ENCODE measurements at regions not wholly inside any gene's neighbourhood (a gene's known extent, or its start where the extent isn't known, plus 50 kb on each side); places are given as distances from the start of the nearest gene placed in this dataset.
"Not testable (repeated sequence)": the region's sequence is repeated elsewhere in the genome, so short reads cannot be mapped to it uniquely, and the experiment has no call there.

DNA sequence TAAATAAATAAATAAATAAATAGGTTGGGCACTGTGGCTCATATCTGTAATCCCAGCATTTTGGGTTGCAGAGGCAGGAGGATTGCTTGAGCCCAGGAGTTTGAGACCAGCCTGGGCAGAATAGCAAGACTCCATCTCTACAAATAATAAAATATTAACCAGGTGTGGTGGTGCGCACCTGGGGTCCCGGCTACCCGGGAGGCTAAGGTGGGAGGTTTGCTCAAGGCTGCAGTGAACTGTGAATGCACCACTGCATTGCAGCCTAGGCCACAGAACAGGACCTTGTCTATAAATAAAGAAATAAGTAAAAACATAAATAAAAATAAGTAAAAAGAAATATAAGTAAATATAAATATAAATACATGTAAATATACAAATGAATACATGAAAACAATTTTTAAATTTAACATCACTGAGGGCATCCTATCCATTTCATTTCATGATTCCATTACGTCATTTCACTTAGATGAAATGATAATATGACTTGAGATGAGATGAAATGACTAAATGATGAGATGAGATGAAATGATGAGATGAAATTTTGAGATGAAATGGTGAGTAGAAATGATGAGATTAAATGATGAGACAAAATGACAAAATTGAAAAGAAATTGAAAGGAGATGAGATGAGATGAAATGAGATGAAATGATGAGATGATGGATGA lies 233.4 kb downstream of the GOLGA6L6 start:
- not testable (repeated sequence) for DNase-seq (ENCODE audit: low read depth in 2 of 2)

DNA sequence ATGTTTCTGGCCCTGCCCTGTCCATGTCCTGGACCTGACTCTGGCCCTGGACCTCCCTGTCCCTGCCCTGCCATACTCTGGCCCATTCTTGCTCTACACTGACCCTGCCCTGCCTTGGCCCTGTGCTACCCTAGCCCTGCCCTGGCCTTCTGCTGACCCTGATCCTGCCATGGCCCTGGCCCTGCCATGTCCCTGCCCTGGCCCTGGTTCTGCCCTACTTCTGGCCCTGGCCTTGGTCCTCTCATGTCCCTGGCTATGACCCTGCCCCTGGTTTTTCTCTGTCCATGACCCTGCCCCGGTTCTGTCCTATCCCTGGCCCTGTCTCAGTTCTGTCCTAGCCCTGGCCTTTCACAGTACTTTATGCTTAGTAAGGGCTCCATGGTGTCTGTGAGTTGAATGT lies 234.5 kb downstream of the GOLGA6L6 start:
- not testable (repeated sequence) for DNase-seq (ENCODE audit: low read depth in 2 of 2)

DNA sequence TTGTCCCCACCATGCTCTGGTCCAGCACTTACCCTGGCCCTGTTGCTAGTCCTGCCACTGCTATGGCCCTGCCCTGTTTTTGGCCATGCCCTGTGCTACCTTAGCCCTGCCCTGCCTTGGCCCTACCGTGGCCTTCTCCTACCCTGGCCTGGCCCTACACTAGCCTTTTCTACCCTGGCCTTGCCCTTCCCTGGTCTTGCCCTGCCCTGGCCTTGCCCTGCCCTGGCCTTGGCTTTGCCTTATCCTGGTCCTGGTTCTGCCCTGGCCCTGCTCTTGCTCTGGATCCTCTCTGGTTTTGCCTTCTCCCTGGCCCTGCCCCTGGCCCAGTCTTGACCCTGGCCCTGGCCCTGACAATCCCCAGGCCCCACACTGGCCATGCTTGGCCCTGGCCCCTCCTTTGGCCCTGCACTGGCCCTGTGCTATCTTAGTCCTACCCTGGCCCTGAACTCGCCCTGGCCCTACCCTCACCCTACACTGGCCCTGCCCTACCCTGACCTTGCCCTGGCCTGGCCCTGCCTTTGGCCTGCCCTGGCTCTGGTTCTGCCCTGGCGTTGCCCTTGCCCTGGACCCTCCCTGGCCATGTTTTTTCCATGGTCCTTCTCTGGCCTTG lies 235.0 kb downstream of the GOLGA6L6 start:
- DNase-seq (ENCODE audit: low read depth in 2 of 2): not testable (repeated sequence)

DNA sequence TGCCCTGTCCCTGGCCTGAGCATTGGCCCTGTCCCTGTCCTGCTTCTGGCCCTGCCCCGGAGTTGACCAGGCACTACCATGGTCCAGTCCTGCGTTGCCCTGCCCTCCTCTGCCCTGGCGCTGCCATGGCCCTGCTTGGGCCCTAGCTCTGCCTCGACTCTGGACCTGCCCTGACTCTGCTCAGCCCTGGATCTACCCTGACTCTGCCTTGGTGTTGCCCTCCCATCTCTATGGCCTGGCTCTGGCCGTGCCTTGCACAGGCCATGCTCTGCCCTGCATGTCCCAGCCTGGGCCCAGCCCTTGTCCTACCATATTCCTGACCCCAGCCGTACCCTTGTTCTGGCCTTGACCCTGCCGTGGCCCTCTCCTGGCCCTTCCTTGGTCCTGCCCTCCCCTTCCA lies 235.7 kb downstream of the GOLGA6L6 start:
- DNase-seq (ENCODE audit: low read depth in 2 of 2): not testable (repeated sequence)

DNA sequence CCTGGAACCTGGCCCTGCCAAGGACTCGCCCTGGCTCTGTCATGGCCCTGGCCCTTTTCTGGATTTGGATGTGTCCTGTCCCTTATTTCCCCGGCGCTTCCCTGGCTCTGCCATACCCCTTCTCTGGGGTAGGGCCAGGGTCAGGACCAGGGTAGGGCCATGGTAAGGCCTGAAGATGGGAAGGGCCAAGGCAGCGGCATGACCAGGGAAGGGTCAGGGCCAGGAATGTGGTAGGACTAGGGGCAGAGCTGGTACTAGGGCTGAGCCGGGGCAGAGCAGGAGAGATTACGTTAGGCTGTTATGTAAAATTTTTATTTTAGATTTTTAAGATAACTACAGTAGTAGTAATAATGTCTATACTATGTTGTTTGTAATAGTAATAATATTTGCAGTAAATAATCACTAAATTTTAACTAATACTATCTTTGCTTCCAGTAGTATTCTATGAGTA lies 236.6 kb downstream of the GOLGA6L6 start:
- DNase-seq (ENCODE audit: low read depth in 2 of 2): not testable (repeated sequence)

DNA sequence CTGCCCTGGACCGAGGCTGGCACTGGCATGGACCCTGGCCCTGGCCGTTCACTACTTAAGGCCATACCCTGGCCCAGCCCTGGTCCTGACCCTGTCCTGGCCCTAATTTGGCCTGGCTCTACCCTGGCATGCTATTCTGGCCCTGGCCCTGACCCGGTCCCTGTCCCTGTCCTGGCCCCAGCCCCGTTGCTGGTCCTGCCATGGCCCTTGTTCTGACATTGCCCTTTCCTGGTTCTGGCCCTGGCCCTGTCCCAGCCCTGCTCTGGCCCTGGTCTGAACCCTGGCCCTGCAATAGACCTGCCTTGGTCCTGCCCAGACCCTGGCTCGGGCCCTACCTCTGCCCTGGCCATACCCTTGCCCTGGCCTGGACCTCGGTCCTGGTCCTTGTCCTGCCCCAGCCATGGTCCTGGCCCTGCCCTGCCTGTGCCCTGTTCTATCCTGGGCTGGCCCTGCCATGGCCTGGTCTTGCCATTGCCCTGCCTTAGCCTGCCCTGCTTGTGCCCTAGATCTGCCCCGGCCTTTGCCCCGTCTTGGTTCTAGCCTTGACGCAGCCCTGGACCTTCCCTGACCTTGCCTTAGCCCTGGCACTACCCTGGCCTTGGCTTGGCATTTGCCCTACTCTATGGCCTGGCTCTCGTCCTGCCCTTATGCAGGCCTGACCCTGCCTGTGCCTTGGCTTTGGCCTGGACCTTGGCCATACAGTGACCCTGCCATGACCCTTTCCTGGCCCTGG lies 237.2 kb downstream of the GOLGA6L6 start:
- DNase-seq (ENCODE audit: low read depth in 2 of 2): not testable (repeated sequence)

DNA sequence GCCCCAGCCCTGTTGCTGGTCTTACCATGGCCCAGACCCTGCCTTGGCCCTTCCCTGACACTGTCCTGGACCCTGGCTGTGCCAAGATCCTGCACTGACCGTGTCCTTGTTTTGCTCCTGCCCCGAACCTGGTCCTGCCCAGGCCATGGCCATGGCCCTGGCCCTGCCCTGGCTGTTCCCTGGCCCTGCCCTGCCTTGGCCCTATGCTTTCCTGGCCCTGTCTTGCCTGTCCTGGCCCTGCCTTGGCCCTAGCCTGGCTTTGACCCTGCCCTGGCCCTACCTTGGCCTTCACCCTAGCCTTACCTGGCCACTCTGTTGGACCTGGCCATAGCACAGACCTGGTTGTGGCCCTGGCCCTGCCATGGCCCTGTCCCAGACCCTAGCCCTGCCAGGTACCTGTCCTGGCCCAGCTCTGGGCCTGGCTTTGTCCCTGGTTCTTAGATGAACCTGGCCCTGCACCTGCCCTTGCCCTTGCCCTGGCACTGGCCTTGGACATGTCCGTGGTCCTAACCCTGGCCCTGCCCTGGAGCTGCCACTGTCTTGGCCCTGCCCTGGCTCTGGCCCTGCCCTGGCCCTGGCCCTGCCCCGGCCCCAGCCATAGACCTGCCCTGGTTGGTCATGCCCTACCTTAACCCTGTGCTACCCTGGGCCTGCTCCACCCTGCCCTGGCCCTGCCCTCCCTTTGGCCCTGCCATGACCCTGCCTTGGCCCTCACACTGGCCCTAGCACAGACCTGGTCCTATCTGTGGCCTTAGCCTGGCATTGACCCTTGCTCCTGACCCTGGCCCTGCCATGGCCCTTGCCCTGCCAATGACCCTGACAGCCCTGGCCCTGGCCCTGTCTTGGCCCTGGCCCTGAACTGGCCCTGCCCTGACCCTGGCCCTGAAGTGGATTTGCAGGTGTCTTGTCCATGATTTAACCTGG lies 238.1 kb downstream of the GOLGA6L6 start:
- DNase-seq (ENCODE audit: low read depth in 2 of 2): not testable (repeated sequence)

DNA sequence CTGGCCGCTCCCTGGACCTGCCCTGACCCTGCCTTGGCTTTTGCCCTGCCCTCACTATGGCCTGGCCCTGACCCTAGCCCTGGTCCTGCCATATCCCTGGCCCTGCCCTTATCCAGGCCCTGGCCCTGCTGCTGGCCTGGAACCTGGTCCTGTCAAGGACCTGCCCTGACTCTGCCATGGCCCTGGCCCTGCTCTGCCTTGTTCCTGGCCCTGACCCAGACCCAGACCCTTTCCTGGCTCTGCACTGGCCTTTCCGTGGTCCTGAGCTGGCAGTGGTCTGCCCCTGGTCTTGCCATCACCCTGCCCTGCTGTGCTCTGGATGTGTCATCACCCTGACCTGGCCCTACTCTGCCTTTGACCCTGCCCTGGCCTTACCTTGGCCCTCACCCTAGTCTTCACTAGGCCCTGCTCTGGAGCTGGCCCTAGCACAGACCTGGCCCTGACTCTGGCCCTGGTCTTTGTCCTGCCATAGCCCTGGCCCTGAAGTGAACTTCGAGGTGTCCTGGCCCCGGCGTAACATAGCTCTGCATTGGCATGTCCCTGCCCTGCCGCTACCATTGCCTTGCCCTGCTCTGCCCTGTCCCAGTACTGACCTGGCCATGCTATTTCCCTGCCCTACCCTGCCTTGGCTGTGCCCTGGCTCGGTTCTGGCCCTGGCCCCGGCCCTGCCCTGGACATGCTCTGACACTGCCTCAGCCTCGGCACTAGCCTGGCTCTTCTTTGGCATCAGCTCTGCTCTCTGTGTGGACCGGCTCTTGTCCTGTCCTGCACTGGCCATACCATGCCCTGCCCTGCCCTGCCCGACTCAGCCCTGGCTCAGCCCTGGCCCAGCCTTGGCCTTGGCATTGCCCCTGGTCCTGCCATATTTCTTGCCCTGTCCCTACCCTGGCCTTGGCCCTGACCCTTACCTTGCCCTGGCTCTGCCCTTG lies 239.2 kb downstream of the GOLGA6L6 start:
- DNase-seq (ENCODE audit: low read depth in 2 of 2): not testable (repeated sequence)

DNA sequence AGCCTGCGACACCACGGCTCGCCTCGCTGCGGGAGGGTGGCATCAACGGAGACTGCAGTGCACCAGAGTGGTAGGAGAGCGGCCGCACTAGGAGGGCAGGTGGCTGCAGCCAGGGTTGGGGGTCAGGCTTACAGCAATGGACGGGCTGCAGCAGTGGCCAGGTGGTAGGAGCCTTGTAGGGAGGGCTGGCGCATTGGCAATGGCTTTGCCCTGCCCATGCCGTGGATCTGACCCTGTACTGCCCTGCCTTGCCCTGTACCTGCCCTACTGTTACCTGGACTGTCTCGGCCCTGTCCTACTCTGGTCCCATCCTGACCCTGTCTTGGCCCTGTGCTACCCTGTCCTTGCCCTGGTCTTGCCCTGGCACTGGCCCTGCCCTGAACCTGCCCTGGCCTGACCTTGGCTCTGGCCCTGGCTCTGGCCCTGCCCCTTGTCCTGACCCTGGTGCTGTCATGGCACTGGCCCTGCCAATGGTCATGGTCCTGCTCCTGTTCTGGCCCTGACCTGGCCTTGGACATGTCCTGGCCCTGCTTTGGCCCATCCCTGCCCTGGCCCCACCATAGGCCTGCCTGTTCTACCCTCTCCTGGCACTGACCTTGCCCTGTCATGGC lies 240.0 kb downstream of the GOLGA6L6 start:
- not testable (repeated sequence) for DNase-seq (ENCODE audit: low read depth in 2 of 2)

DNA sequence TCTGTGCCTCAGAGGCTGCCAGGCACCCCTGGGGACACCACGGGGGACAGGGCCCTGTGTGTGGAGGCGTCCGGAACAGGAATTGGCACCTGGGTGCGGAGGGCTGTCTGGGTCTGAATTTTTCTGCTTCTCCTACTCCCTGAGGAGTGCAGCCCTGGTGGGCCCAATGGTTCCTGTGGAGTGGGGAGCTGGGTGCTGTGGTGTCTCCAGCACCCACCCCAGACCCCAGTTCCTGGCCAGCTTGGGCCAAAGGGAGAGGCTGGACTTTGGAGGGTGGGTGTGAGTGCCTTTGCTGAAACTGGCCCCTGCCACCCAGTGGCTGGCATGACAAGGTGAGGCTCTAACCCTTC lies 240.6 kb downstream of the GOLGA6L6 start:
- DNase-seq (ENCODE audit: low read depth in 2 of 2): not testable (repeated sequence)

DNA sequence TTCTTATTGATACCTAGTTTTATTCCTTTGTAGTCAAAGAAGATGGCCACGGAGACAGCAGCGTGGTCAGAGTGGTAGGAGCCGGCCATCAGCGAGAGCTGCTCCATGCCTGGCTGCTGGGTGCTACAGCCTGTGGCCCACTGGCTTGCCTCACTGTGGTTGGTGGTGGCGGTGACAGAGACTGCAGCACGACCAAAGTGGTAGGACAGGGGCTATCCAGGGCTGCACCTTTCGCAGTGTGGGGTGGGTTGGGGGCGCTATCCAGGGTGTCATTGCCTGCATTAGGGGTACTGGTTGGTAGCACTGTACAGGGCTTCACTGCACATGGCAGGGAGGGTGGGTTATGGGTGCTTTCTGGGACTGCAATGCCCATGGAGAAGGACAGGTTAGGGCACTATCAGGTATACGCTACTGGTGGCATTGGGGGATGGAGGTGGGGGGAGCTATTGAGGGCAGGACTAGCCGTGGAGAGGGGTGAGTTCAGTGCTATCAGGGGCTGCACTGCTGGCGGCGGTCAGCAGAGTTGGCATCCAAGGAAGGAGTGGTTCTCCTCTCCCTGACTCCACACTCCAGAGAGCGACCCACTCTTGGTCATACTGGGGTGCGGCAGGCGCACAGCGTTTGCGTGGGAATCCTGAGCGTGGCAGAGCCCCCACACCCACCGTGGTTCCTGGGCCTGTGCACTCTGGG lies 241.1 kb downstream of the GOLGA6L6 start:
- DNase-seq (ENCODE audit: low read depth in 2 of 2): not testable (repeated sequence)

DNA sequence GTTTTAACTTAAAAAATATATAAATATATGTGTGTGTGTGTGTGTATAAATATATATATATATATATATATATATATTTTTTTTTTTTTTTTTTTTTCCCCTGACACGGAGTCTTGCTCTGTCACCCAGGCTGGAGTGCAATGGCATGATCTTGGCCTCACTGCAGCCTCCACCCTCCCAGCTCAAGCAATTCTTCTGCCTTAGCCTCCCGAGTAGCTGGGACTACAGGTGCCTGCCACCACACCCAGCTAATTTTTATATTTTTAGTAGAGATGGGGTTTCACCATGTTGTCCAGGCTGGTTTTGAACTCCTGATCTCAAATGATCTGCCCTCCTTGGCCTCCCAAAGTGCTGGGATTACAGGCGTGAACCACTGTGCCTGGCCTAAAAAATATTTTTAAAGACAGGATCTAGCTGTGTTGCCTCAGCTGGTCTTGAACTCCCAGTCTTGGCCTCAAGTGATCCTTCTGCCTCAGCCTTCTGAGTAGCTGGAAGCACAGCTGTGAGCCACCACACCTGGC lies 243.9 kb downstream of the GOLGA6L6 start:
- not testable (repeated sequence) for DNase-seq (ENCODE audit: low read depth in 2 of 2)

DNA sequence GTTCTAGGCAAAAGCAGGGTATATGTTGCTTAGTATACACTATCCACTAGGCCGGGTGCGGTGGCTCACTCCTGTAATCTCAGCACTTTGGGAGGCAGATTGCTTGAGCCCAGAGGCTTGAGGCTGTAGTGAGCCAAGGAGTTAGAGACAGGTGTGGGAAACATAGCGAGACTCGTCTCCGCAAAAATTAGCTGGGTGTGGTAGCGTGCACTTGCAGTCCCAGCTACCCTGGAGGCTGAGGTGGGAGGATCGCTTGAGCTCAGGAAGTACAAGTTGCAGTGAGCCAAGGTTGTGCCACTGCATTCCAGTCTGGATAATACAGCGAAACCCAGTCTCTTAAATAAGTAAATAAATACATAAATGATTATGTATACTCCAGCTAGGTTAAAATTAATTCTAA lies 245.3 kb downstream of the GOLGA6L6 start:
- DNase-seq (ENCODE audit: low read depth in 2 of 2): not testable (repeated sequence)

DNA sequence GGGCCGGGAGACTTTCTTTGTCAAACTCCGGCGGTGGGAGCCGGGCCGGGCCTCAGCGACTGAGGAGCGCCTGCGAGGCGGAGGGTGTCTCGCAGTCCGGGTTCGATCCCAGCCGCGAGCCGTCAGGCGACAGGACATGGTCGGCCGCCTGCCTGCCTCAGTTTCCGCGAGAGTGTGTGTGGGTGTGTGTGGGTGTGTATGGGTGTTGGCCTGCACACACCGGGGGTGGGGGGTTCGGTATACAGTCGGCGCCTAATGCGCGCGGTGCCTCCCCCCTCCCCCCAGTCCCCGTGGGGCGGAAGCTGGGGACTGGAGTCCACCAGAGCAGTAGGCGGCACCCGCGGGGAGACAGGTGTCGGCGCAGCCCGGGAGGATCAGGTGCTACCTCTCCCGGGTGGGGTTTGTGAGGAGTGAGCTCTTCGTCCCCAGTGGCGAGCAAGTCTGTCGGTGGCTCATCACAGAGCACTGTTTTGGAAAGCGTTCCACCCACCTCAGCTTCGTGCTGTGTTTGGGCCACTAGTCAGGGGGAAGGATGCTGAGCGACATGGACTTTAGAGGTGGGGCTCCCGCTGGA lies 246.3 kb downstream of the GOLGA6L6 start:
- DNase-seq (ENCODE audit: low read depth in 2 of 2): no peak

DNA sequence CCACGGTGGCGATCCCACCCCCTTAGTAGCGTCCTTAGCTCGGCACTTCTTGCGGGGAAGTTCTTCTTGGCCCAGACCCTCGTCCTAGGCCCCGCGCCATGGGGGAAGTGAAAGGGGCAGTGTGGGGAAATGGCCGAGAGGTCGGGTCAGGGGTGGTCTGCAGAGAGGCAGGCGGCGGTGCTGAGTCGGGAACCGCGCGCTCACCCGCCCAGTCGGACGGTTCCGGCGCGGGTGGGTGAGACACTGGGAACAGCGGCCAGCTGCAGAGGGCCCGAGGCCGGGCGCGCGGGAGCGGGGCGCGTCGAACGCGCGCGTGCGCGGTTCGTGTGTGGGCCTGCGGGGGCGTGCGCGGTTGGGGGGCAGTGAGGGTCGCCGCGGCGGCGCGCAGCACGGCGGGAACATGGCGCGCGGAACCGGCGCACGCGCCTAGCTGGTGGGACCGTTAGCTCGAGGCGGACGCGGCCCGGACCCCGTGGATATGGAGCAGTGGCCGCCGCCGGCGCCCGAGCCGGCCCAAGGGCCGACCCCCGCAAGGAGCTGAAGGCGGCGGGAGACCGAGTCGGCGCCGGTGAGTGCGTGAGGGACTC lies 246.9 kb downstream of the GOLGA6L6 start:
- no peak for DNase-seq (ENCODE audit: low read depth in 2 of 2)

DNA sequence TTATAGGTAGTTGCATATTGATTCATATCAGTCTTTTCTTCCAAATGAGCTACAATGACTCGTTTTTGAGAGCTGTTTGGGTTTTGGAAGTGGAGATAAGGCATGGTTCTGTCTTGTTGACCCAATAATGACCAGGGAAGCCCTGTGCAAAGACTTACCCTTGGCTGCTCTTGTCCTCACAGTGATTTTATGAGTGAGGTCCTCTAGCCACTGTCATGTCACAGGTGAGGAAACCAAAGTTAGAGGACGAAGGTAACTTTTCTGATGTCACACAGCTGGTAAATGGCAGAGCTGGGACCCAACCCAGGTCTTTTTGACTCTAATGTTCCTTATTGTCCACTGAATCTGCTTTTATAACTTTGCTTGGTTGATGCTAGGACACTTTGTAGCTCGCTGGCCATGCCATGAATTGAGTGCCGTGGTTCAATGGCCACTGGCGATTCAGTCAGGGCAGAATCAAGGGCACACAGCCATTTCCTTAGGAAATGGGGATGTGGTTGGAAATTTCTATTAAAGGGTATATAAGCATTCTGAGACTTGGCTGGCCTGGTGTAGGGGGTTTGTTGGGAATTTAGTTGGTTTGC lies 249.1 kb downstream of the GOLGA6L6 start:
- not testable (repeated sequence) for DNase-seq (ENCODE audit: low read depth in 2 of 2)

DNA sequence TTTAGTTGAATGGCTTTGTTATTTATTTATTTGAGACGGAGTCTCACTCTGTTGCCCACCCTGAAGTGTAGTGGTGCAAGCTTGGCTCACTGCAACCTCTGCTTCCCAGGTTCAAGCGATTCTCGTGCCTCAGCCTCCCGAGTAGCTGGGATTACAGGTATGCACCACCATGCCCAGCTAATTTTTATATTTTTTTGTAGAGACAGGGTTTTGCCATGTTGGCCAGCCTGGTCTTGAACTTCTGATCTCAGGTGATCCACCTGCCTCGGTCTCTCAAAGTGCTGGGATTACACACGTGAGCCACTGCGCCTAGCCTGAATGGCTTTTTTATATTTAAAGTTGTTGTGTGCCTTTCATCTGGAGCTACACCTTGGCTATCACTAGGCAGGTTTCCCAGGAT lies 250.0 kb downstream of the GOLGA6L6 start:
- DNase-seq (ENCODE audit: low read depth in 2 of 2): not testable (repeated sequence)

DNA sequence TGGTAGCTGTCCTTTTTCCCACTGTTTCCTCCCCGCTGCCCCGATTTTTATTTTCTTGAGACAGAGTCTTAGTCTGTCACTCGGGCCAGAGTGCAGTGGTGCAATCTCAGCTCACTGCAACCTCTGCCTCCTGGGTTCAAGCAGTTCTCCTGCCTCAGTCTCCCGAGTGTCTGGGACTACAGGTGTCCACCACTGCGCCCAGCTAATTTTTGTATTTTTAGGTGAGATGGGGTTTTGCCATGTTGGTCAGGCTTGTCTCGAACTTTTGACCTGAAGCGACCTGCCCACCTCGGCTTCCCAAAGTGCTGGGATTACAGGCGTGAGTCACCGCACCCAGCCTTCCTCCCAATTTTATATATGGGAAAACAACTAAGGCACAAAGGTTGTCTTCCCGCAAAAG lies 251.0 kb downstream of the GOLGA6L6 start:
- not testable (repeated sequence) for DNase-seq (ENCODE audit: low read depth in 2 of 2)

All from activated CD4-positive, alpha-beta T cell treated with anti-CD3 and anti-CD28 coated beads for 24 hours (primary cell).